Globus pallidus (tissue), 1 donor: ENCODE measurements at regions not wholly inside any gene's neighbourhood (a gene's known extent, or its start where the extent isn't known, plus 50 kb on each side); places are given as distances from the start of the nearest gene placed in this dataset.

Experiments
- DNase-seq: peaks from one replicate; pipeline ENCODE4 v3.0.0-alpha.2; 2015; ENCODE audit warnings: low spot score

GRCh38 chr17:6213859-6214258, 143.7 kb downstream of the WSCD1 start:
- DNase-seq = no peak

- no peak for DNase-seq
Measured at GRCh38 chr17:6212766-6213165, 142.6 kb downstream of the WSCD1 start.

GRCh38 chr17:6209829-6210228, 139.7 kb downstream of the WSCD1 start:
- DNase-seq = no peak

GRCh38 chr17:6208608-6209180, 138.5 kb downstream of the WSCD1 start:
- DNase-seq = no peak

- DNase-seq = no peak
Measured at GRCh38 chr17:6205525-6205924, 135.3 kb downstream of the WSCD1 start.

GRCh38 chr17:6205033-6205432, 134.9 kb downstream of the WSCD1 start:
- no peak for DNase-seq

- DNase-seq = no peak
Measured at GRCh38 chr17:6204203-6204722, 134.1 kb downstream of the WSCD1 start.

GRCh38 chr17:6196355-6196754, 126.2 kb downstream of the WSCD1 start:
- no peak for DNase-seq

GRCh38 chr17:6195123-6195522, 124.9 kb downstream of the WSCD1 start:
- no peak for DNase-seq

GRCh38 chr17:6191405-6192324, 121.5 kb downstream of the WSCD1 start:
- DNase-seq = no peak

GRCh38 chr17:6187836-6188235, 117.7 kb downstream of the WSCD1 start:
- DNase-seq = no peak

- no peak for DNase-seq
Measured at GRCh38 chr17:6186998-6187397, 116.8 kb downstream of the WSCD1 start.

GRCh38 chr17:6184508-6184907, 114.3 kb downstream of the WSCD1 start:
- no peak for DNase-seq

- DNase-seq = no peak
Measured at GRCh38 chr17:6179017-6179416, 108.8 kb downstream of the WSCD1 start.

- no peak for DNase-seq
Measured at GRCh38 chr17:6177941-6178694, 107.9 kb downstream of the WSCD1 start.
